MM.1S (cell line): ENCODE measurements at regions not wholly inside any gene's neighbourhood (a gene's known extent, or its start where the extent isn't known, plus 50 kb on each side); places are given as distances from the start of the nearest gene placed in this dataset.
"Not testable (repeated sequence)": the region's sequence is repeated elsewhere in the genome, so short reads cannot be mapped to it uniquely, and the experiment has no call there.

ENCODE experiments used
- DNase-seq: peaks from one replicate; pipeline ENCODE4 v3.0.0-alpha.2; 2015
- H2AFZ ChIP-seq: fragments of 300-600 bp; sonication (generic); 2 replicates; pipeline ENCODE4 v1.6.0; 2016; ENCODE audit warnings: antibody characterized with exemption, low read length
- H3F3A ChIP-seq: fragments of 300-600 bp; sonication (generic); 2 replicates; pipeline ENCODE4 v1.6.1; 2016; ENCODE audit warnings: mild to moderate bottlenecking, antibody characterized with exemption, low read length, moderate library complexity, mixed read lengths; ENCODE audit not compliant: insufficient read depth
- H3K27ac ChIP-seq: fragments of 300-600 bp; sonication (generic); 2 replicates; pipeline ENCODE4 v1.5.1; 2016; ENCODE audit warnings: mild to moderate bottlenecking, low read length
- H3K27me3 ChIP-seq: fragments of 300-600 bp; sonication (generic); replicated peaks from 2 replicates; pipeline ENCODE4 v1.6.0; 2016; ENCODE audit warnings: low read length; ENCODE audit not compliant: insufficient read depth
- H3K36me3 ChIP-seq: fragments of 300-600 bp; sonication (generic); replicated peaks from 2 replicates; pipeline ENCODE4 v1.6.1; 2016; ENCODE audit warnings: mild to moderate bottlenecking, low read length, mixed read lengths; ENCODE audit not compliant: insufficient read depth
- H3K4me1 ChIP-seq: fragments of 300-600 bp; sonication (generic); 2 replicates; pipeline ENCODE4 v1.6.1; 2016; ENCODE audit warnings: low read length, mixed read lengths
- H3K4me2 ChIP-seq: fragments of 300-600 bp; sonication (generic); 2 replicates; pipeline ENCODE4 v1.6.0; 2016; ENCODE audit warnings: low read depth, low read length
- H3K4me3 ChIP-seq: fragments of 300-600 bp; sonication (generic); 2 replicates; pipeline ENCODE4 v1.5.1; 2016; ENCODE audit warnings: low read length, mixed read lengths
- H3K79me2 ChIP-seq: fragments of 300-600 bp; sonication (generic); 2 replicates; pipeline ENCODE4 v1.6.1; 2016; ENCODE audit warnings: mixed run types, low read length, mixed read lengths
- H3K9ac ChIP-seq: fragments of 300-600 bp; sonication (generic); 2 replicates; pipeline ENCODE4 v1.6.1; 2016; ENCODE audit warnings: low read length, mixed read lengths
- H3K9me2 ChIP-seq: fragments of 300-600 bp; sonication (generic); replicated peaks from 2 replicates; pipeline ENCODE4 v1.6.1; 2016; ENCODE audit warnings: mild to moderate bottlenecking, low read length, mixed read lengths; ENCODE audit not compliant: insufficient read depth
- H3K9me3 ChIP-seq: fragments of 300-600 bp; sonication (generic); replicated peaks from 2 replicates; pipeline ENCODE4 v1.6.1; 2016; ENCODE audit warnings: mild to moderate bottlenecking, low read length, mixed read lengths; ENCODE audit not compliant: insufficient read depth
- H4K20me1 ChIP-seq: fragments of 300-600 bp; sonication (generic); 2 replicates; pipeline ENCODE4 v1.6.1; 2016; ENCODE audit warnings: mild to moderate bottlenecking, low read length, moderate library complexity, mixed read lengths; ENCODE audit not compliant: insufficient read depth
- EZH2 ChIP-seq: fragments of 300-600 bp; sonication (generic); optimal IDR thresholded peaks from 2 replicates; pipeline ENCODE3; 2017; ENCODE audit warnings: low read depth, mild to moderate bottlenecking, antibody characterized with exemption, low read length, mixed read lengths
- EZH2phosphoT487 ChIP-seq: fragments of 300-600 bp; sonication (generic); IDR thresholded peaks from 2 replicates; pipeline ENCODE4 v1.6.1; 2018; ENCODE audit warnings: antibody characterized with exemption, low read length
- TF ChIP-seq, protein P1 (sequence below): fragments of 300-600 bp; sonication (generic); IDR thresholded peaks from 2 replicates; pipeline ENCODE4 v1.5.1; 2016; ENCODE audit warnings: antibody characterized with exemption, low read length, mixed read lengths

DNA sequence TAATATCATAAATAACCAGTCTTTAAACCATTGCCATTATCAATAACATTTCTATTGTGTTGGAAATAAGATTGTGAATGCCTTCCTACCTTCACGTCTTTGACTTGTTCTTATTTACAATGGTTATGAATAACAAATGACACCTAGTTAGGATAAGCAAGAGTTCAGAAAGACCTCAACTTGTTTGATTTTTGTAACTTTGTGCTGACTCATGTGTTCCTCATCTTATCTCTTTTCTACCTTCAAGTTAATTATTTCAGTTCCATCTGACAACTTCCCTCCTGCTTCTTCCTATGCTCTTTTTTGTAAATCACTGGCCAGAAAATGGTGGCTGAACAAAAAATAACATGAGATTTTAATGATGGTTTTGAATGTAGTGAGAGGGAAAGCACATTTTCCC, 538.5 kb upstream of the TUSC1 start:
- Histone ChIP-seq H3K4me3 (no peak overlapping the region), H3K9me2 (no peaks in the 10 kb centered on the region), H3K4me2 (no peak overlapping the region), H2AFZ (no peak overlapping the region), H4K20me1 (no peaks in the 10 kb centered on the region), H3K9me3 (no peaks in the 10 kb centered on the region), H3K27ac (no peak overlapping the region), H3K27me3 (no peaks in the 10 kb centered on the region), H3K36me3 (no peaks in the 10 kb centered on the region), H3K9ac (no peak overlapping the region), H3F3A (no peaks in the 10 kb centered on the region), H3K79me2 (no peaks in the 10 kb centered on the region), H3K4me1 (no peaks in the 10 kb centered on the region)
- no peak for DNase-seq
- TF ChIP-seq, protein P1, sequence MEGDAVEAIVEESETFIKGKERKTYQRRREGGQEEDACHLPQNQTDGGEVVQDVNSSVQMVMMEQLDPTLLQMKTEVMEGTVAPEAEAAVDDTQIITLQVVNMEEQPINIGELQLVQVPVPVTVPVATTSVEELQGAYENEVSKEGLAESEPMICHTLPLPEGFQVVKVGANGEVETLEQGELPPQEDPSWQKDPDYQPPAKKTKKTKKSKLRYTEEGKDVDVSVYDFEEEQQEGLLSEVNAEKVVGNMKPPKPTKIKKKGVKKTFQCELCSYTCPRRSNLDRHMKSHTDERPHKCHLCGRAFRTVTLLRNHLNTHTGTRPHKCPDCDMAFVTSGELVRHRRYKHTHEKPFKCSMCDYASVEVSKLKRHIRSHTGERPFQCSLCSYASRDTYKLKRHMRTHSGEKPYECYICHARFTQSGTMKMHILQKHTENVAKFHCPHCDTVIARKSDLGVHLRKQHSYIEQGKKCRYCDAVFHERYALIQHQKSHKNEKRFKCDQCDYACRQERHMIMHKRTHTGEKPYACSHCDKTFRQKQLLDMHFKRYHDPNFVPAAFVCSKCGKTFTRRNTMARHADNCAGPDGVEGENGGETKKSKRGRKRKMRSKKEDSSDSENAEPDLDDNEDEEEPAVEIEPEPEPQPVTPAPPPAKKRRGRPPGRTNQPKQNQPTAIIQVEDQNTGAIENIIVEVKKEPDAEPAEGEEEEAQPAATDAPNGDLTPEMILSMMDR = no peak
- TF ChIP-seq EZH2phosphoT487 (no peak), EZH2 (no peak)

DNA sequence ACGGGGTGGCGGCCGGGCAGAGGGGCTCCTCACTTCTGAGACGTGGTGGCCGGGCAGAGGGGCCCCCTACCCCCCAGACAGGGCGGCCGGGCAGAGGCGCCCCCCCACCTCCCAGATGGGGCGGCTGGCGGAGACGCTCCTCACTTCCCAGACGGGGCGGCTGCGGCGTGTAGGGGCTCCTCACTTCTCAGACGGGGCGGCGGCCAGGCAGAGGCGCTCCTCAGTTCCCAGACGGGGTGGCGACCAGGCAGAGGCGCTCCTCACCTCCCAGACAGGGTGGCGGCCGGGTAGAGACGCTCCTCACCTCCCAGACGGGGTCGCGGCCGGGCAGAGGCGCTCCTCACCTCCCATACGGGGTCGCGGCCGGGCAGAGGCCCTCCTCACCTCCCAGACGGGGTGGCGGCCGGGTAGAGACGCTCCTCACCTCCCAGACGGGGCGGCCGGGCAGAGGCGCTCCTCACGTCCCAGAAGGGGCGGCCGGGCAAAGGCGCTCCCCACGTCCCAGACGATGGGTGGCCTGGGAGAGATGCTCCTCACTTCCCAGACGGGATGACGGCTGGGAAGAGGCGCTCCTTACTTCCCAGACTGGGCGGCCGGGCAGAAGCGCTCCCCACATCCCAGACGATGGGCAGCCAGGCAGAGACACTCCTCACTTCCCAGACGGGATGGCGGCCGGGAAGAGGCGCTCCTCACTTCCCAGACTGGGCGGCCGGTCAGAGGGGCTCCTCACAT, 536.6 kb upstream of the TUSC1 start:
- not testable (repeated sequence) for H3K36me3 ChIP-seq, H3K27me3 ChIP-seq

DNA sequence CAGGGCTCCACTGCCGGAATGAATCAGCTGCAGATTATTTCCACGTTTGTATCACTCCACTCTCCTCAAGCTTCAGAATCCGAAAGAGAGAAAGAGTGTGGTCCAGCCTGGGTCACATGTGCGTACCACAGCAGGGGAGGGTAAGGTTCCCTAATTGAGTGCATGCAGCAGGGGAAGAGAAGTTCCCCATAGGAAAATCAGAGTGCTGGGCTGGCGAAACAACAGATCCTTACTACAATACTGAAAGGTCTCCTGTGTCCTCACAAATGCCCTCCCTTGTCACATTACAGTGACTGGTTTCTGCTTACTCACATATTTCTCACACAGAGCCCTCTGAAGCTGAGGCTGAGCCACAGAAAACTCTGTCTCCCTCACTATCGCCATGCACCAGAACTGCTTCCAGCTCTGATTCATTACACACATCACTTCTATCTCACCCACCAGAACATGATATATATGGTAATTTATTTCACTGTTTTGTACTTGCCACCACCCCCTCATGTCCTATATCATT, 532.2 kb upstream of the TUSC1 start:
- Histone ChIP-seq H3K79me2 (no peaks in the 10 kb centered on the region), H3K27ac (peak overlapping the region; percentile 43; the same call in 1 of the 2 replicates), H3K9me3 (no peaks in the 10 kb centered on the region), H2AFZ (peak overlapping the region; percentile 45), H3K27me3 (no peaks in the 10 kb centered on the region), H4K20me1 (no peaks in the 10 kb centered on the region), H3F3A (no peaks in the 10 kb centered on the region; the same call in 1 of the 2 replicates), H3K9me2 (no peaks in the 10 kb centered on the region), H3K9ac (0 out of 2 replicates have a peak overlapping the region, but pooled peaks have one; percentile 10), H3K36me3 (no peaks in the 10 kb centered on the region), H3K4me2 (peak overlapping the region; percentile 58), H3K4me3 (peak overlapping the region; percentile 42), H3K4me1 (no peaks in the 10 kb centered on the region)
- TF ChIP-seq EZH2 (no peak), EZH2phosphoT487 (no peak)
- TF ChIP-seq, protein P1 = no peak
- DNase-seq = peak; percentile 17

More for the DNA sequence above, 536.6 kb upstream of the TUSC1 start:
- H3K27ac ChIP-seq, H3K79me2 ChIP-seq, H3K4me2 ChIP-seq, H2AFZ ChIP-seq, DNase-seq, H3K9me2 ChIP-seq, H3K4me3 ChIP-seq, H3K9ac ChIP-seq, H3F3A ChIP-seq, H3K9me3 ChIP-seq, H4K20me1 ChIP-seq, H3K4me1 ChIP-seq: not testable (repeated sequence)

DNA sequence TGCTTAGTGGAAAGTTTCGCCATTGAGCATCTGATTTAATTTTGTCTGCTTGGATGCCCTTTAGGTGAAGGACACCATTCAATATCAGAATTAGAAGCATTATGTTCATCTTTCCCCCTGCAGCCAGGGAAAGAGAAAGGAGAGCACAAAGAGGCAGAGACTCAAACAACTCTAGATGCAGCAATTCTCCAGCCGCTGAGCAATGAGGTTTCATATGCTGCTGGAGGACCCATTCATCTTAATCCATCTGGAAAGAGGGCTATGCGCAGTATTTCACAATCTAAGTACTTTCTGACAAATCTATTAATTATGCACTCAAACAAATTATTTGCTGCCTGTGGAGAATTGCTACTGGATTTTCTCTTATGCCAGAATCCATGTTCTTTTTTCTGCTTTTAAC, 527.0 kb upstream of the TUSC1 start:
- H3K36me3 ChIP-seq = no peaks in the 10 kb centered on the region
- H3K4me1 ChIP-seq = no peaks in the 10 kb centered on the region
- no peak for DNase-seq
- no peak overlapping the region for H3K4me2 ChIP-seq
- no peak overlapping the region for H3K4me3 ChIP-seq
- no peak overlapping the region for H3K9ac ChIP-seq
- H4K20me1 ChIP-seq = no peaks in the 10 kb centered on the region
- no peaks in the 10 kb centered on the region for H3K79me2 ChIP-seq
- H3K9me3 ChIP-seq = no peaks in the 10 kb centered on the region
- TF ChIP-seq EZH2phosphoT487 (no peak), EZH2 (no peak)
- TF ChIP-seq, protein P1 = no peak
- no peak overlapping the region for H2AFZ ChIP-seq
- H3K27ac ChIP-seq = no peak overlapping the region
- no peaks in the 10 kb centered on the region for H3K27me3 ChIP-seq
- H3K9me2 ChIP-seq = no peaks in the 10 kb centered on the region
- no peaks in the 10 kb centered on the region; the same call in 1 of the 2 replicates for H3F3A ChIP-seq
